ENCODE measurements at regions not wholly inside any gene's neighbourhood (a gene's known extent, or its start where the extent isn't known, plus 50 kb on each side); places are given as distances from the start of the nearest gene placed in this dataset.

DNA sequence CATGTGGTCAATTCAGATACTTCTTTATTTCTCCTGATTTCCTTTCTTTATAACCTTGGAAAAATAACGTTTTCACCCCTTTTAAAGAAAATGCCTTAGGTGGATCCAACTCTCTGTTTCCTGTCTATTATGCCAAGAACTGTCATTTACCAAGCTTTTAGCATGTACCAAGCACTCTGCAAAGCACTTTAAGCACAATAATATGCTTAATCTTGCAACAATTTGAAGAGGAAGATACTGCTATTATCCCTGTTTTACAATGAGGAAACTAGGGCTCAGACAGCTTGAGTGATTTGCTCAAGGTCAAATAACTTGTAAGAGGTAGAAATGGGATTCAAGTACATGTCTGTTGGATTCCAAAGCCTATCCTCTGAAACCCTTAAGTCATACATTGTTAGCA, 224.8 kb upstream of the IL12B start:
- H3K36me3 ChIP-seq (ENCODE audit: control insufficient read depth, insufficient read depth, low read length), result no peaks in the 10 kb centered on the region
- no peaks in the 10 kb centered on the region for H3K4me1 Mint-ChIP-seq
- no peak overlapping the region for H3K4me3 Mint-ChIP-seq
- H3K9me3 ChIP-seq (ENCODE audit: control insufficient read depth in 2 of 2, low read length in 2 of 2), result no peaks in the 10 kb centered on the region
- H3K27me3 ChIP-seq (ENCODE audit: control insufficient read depth, insufficient read depth, low read length), result no peaks in the 10 kb centered on the region
- H3K27ac ChIP-seq (ENCODE audit: insufficient read depth, low read length, poor library complexity, severe bottlenecking), result no peak overlapping the region
- H3K4me1 ChIP-seq (ENCODE audit: control insufficient read depth, insufficient read depth, low read length, poor library complexity, severe bottlenecking), result no peaks in the 10 kb centered on the region
- ATAC-seq (ENCODE audit: low read depth in 2 of 2) (no peak), DNase-seq (no peak)
- peaks cover 4% of the 10 kb centered on the region for H3K27me3 Mint-ChIP-seq
- no peaks in the 10 kb centered on the region for H3K36me3 Mint-ChIP-seq
- no peak overlapping the region for H3K27ac Mint-ChIP-seq
- peaks cover 0 to 1% (median 0%) of the 10 kb centered on the region in 7 donors for H3K9me3 Mint-ChIP-seq
- H3K4me3 ChIP-seq (ENCODE audit: low read depth, low read length), result no peak overlapping the region

DNA sequence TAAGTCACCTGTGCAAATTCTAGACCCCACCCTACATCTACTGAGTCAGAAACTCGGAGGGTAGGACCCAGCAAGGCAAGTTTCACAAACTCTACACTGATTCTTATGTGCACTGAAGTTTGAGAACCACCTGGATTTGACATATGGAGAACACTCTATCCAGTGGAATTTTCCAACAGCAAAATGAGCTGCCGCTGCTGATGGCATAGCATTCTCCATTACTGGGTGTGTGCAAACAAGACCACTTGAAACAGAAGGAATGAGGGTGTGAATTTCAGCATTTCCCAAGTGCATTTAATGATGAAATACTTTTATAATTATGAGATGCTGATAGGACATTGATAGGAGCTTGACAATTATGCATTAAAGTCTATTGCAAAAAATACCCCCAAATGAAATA, 229.1 kb upstream of the IL12B start:
- no peak overlapping the region for H3K4me3 Mint-ChIP-seq
- peaks cover 8% of the 10 kb centered on the region for H3K27me3 Mint-ChIP-seq
- no peak overlapping the region for H3K27ac ChIP-seq (ENCODE audit: insufficient read depth, low read length, poor library complexity, severe bottlenecking)
- H3K9me3 ChIP-seq (ENCODE audit: control insufficient read depth in 2 of 2, low read length in 2 of 2), result no peaks in the 10 kb centered on the region
- ATAC-seq (ENCODE audit: low read depth in 2 of 2) (no peak), DNase-seq (no peak)
- no peaks in the 10 kb centered on the region for H3K36me3 Mint-ChIP-seq
- no peak overlapping the region for H3K4me3 ChIP-seq (ENCODE audit: low read depth, low read length)
- H3K4me1 ChIP-seq (ENCODE audit: control insufficient read depth, insufficient read depth, low read length, poor library complexity, severe bottlenecking), result no peaks in the 10 kb centered on the region
- H3K27me3 ChIP-seq (ENCODE audit: control insufficient read depth, insufficient read depth, low read length), result no peaks in the 10 kb centered on the region
- H3K36me3 ChIP-seq (ENCODE audit: control insufficient read depth, insufficient read depth, low read length), result no peaks in the 10 kb centered on the region
- H3K4me1 Mint-ChIP-seq, result no peaks in the 10 kb centered on the region
- H3K9me3 Mint-ChIP-seq, result no peaks in the 10 kb centered on the region
- no peak overlapping the region for H3K27ac Mint-ChIP-seq

DNA sequence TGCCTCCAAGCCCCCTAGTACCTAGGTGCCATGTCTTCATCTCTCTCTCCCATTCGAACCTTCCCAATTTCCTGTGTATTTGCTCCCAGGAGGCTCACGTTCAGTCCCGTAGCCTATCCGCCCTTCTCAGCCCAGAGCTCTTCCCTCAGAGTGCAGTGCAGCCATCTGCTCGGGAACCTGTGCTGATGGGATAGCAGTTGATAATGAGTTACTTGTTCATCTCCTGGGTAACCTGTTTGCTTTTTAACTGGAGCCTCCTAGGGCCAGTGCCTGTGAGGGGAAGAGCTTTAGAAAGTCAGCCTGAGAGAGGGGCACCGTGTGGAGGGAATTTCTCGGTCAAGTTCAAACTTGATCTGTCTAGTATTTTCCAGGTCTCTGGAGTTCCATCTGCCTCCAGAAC, 229.8 kb upstream of the IL12B start:
- no peak for ATAC-seq (ENCODE audit: low read depth in 2 of 2)
- no peaks in the 10 kb centered on the region for H3K9me3 Mint-ChIP-seq
- no peak overlapping the region for H3K27ac Mint-ChIP-seq
- no peak overlapping the region for H3K27ac ChIP-seq (ENCODE audit: insufficient read depth, low read length, poor library complexity, severe bottlenecking)
- no peak for DNase-seq
- H3K4me3 Mint-ChIP-seq, result no peak overlapping the region
- H3K4me1 Mint-ChIP-seq, result no peaks in the 10 kb centered on the region
- no peaks in the 10 kb centered on the region for H3K9me3 ChIP-seq (ENCODE audit: control insufficient read depth in 2 of 2, low read length in 2 of 2)
- H3K4me1 ChIP-seq (ENCODE audit: control insufficient read depth, insufficient read depth, low read length, poor library complexity, severe bottlenecking), result no peaks in the 10 kb centered on the region
- peaks cover 8% of the 10 kb centered on the region for H3K27me3 Mint-ChIP-seq
- no peaks in the 10 kb centered on the region for H3K36me3 Mint-ChIP-seq
- no peak overlapping the region for H3K4me3 ChIP-seq (ENCODE audit: low read depth, low read length)
- H3K36me3 ChIP-seq (ENCODE audit: control insufficient read depth, insufficient read depth, low read length), result no peaks in the 10 kb centered on the region
- no peaks in the 10 kb centered on the region for H3K27me3 ChIP-seq (ENCODE audit: control insufficient read depth, insufficient read depth, low read length)

DNA sequence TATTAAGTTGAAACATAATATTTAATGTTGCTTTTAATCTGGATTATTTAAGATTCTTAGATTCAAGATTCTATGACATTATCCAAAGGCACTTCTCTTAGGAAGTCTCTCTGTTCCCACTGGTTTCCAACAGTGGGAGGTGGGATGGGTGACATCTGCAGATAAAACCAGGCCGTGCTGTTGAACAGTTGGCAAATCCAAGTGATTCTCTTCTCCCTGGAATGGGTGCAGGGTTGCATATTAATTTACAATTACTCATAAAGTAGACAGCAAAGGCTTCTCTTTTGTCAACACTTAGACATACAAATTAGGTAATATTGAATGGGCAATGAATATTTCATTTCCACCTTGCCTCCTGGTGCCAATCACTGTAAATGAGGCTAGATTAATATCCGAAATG, 233.7 kb upstream of the IL12B start:
- no peak overlapping the region for H3K4me3 Mint-ChIP-seq
- H3K36me3 ChIP-seq (ENCODE audit: control insufficient read depth, insufficient read depth, low read length), result no peaks in the 10 kb centered on the region
- H3K27ac Mint-ChIP-seq, result no peak overlapping the region
- no peak overlapping the region for H3K27ac ChIP-seq (ENCODE audit: insufficient read depth, low read length, poor library complexity, severe bottlenecking)
- H3K9me3 ChIP-seq (ENCODE audit: control insufficient read depth in 2 of 2, low read length in 2 of 2), result no peaks in the 10 kb centered on the region
- peaks cover 9% of the 10 kb centered on the region for H3K27me3 Mint-ChIP-seq
- no peaks in the 10 kb centered on the region for H3K27me3 ChIP-seq (ENCODE audit: control insufficient read depth, insufficient read depth, low read length)
- no peaks in the 10 kb centered on the region for H3K4me1 Mint-ChIP-seq
- no peaks in the 10 kb centered on the region for H3K9me3 Mint-ChIP-seq
- no peak for ATAC-seq (ENCODE audit: low read depth in 2 of 2)
- H3K4me3 ChIP-seq (ENCODE audit: low read depth, low read length), result no peak overlapping the region
- no peaks in the 10 kb centered on the region for H3K36me3 Mint-ChIP-seq
- DNase-seq, result no peak
- no peaks in the 10 kb centered on the region for H3K4me1 ChIP-seq (ENCODE audit: control insufficient read depth, insufficient read depth, low read length, poor library complexity, severe bottlenecking)

DNA sequence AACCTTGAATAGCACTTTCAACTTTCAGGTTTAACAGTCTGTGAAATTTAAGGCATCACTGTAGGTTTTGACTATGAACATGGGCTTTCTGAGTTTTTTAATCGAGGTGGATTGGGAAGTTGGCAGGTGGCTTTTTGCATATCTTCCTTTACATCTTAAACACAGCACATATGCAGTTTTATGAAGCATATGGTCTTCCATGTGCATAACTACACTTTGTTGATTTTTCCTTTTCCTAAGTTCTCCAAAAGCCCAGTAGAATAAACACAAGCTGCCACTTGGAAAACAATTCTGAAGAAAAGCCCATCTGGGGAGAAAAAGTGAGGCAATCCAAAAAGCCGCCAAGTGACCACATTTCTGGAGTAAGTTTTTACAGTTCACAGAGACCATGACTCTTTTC, 236.5 kb upstream of the IL12B start:
- Mint-ChIP-seq H3K9me3 (no peaks in the 10 kb centered on the region), H3K27ac (no peak overlapping the region), H3K4me3 (no peak overlapping the region), H3K4me1 (no peaks in the 10 kb centered on the region), H3K36me3 (no peaks in the 10 kb centered on the region), H3K27me3 (peaks cover 5% of the 10 kb centered on the region)
- Histone ChIP-seq H3K36me3 (ENCODE audit: control insufficient read depth, insufficient read depth, low read length) (no peaks in the 10 kb centered on the region), H3K27ac (ENCODE audit: insufficient read depth, low read length, poor library complexity, severe bottlenecking) (no peak overlapping the region), H3K4me3 (ENCODE audit: low read depth, low read length) (no peak overlapping the region), H3K27me3 (ENCODE audit: control insufficient read depth, insufficient read depth, low read length) (no peaks in the 10 kb centered on the region), H3K4me1 (ENCODE audit: control insufficient read depth, insufficient read depth, low read length, poor library complexity, severe bottlenecking) (no peaks in the 10 kb centered on the region), H3K9me3 (ENCODE audit: control insufficient read depth in 2 of 2, low read length in 2 of 2) (no peaks in the 10 kb centered on the region)
- ATAC-seq (ENCODE audit: low read depth in 2 of 2) (no peak), DNase-seq (no peak)

DNA sequence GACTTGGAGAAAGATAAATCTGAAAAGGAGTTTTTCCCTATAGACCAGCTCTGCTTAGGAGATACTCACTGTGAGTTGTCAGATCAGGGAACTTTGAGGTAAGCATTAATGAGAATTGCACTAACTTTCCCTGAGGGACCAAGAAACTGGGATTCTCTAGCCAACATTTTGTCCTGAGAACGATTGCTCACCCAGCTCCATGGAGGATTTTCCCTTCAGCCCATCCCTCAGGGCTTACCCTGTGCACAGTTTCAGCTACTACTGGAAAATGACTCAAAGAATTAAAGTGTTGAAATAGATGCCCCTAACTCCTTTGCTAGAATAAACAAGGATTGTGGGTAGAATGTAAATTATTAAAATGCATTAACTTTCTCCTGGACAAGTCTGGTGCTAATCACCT, 237.2 kb upstream of the IL12B start:
- no peaks in the 10 kb centered on the region for H3K4me1 ChIP-seq (ENCODE audit: control insufficient read depth, insufficient read depth, low read length, poor library complexity, severe bottlenecking)
- DNase-seq, result no peak
- no peak overlapping the region for H3K27ac Mint-ChIP-seq
- H3K27me3 ChIP-seq (ENCODE audit: control insufficient read depth, insufficient read depth, low read length), result no peaks in the 10 kb centered on the region
- no peaks in the 10 kb centered on the region for H3K9me3 ChIP-seq (ENCODE audit: control insufficient read depth in 2 of 2, low read length in 2 of 2)
- H3K36me3 ChIP-seq (ENCODE audit: control insufficient read depth, insufficient read depth, low read length), result no peaks in the 10 kb centered on the region
- no peak overlapping the region for H3K27ac ChIP-seq (ENCODE audit: insufficient read depth, low read length, poor library complexity, severe bottlenecking)
- H3K9me3 Mint-ChIP-seq, result no peaks in the 10 kb centered on the region
- no peak for ATAC-seq (ENCODE audit: low read depth in 2 of 2)
- H3K4me3 ChIP-seq (ENCODE audit: low read depth, low read length), result no peak overlapping the region
- no peaks in the 10 kb centered on the region for H3K4me1 Mint-ChIP-seq
- peaks cover 5% of the 10 kb centered on the region for H3K27me3 Mint-ChIP-seq
- H3K36me3 Mint-ChIP-seq, result no peaks in the 10 kb centered on the region
- H3K4me3 Mint-ChIP-seq, result no peak overlapping the region

DNA sequence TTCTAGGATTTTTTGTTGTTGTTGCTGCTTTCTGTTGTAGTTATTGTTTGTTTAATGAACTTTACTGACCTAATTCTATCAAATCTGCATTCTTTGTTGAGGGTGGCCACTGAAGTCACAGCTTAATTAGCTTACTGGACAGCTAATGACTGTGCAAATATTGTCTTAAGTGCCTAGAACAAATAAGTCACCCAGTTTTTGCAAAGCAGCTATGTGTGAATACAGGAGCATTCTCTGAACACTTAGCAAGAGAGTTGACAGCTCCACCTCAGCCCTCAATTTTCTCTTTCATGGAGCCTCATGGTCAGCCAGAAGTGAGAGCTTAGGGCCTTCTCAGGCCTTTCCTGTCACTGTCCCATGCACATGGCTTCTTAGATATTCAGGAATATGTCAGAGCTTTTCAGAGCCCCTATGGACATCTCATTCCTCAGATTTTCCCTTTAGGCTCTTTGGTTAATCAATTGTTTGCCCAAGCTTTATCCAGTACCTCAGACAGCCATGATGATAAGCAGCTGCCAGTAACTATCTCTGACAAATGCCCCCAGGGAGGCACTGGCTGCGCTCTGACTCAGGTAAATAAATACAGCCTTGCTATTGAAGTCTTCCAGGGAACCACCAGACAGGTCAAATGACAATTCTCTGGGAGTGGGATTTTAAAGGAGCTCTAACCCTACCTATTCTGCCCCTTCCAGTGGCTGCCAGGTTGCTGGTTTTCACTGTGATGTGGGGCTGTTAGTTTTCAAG, 241.4 kb upstream of the IL12B start:
- no peaks in the 10 kb centered on the region for H3K27me3 Mint-ChIP-seq
- ATAC-seq (ENCODE audit: low read depth in 2 of 2) (no peak), DNase-seq (no peak)
- H3K27ac ChIP-seq (ENCODE audit: insufficient read depth, low read length, poor library complexity, severe bottlenecking), result no peak overlapping the region
- H3K36me3 Mint-ChIP-seq, result no peaks in the 10 kb centered on the region
- no peaks in the 10 kb centered on the region for H3K4me1 ChIP-seq (ENCODE audit: control insufficient read depth, insufficient read depth, low read length, poor library complexity, severe bottlenecking)
- no peak overlapping the region for H3K4me3 ChIP-seq (ENCODE audit: low read depth, low read length)
- peaks cover 0 to 4% (median 0%) of the 10 kb centered on the region in 7 donors for H3K9me3 Mint-ChIP-seq
- H3K36me3 ChIP-seq (ENCODE audit: control insufficient read depth, insufficient read depth, low read length), result no peaks in the 10 kb centered on the region
- no peaks in the 10 kb centered on the region for H3K4me1 Mint-ChIP-seq
- no peak overlapping the region for H3K4me3 Mint-ChIP-seq
- peaks cover 1% of the 10 kb centered on the region for H3K27me3 ChIP-seq (ENCODE audit: control insufficient read depth, insufficient read depth, low read length)
- no peak overlapping the region for H3K27ac Mint-ChIP-seq
- no peaks in the 10 kb centered on the region for H3K9me3 ChIP-seq (ENCODE audit: control insufficient read depth in 2 of 2, low read length in 2 of 2)

DNA sequence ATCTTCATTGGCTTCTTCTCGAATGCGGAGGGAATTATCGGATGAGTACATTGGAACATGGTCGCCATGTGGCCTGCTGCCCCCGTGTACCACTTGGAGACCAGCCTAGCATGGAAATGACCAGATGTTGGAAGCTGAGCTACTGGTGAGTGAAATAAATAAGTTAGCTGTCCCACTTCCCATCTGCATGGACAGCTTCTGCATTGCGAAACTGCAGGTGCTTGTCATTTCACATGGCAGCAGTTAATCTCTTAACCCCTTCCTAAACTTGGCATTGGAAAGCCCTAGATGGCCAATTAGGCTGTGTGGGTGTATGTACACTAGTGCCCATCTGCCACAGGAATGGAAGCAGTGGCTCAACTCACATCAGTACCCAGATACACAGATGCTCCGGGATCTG, 246.6 kb upstream of the IL12B start:
- peaks cover 1% of the 10 kb centered on the region for H3K27me3 ChIP-seq (ENCODE audit: control insufficient read depth, insufficient read depth, low read length)
- Mint-ChIP-seq H3K4me3 (no peak overlapping the region), H3K27me3 (peaks cover 9% of the 10 kb centered on the region), H3K4me1 (no peaks in the 10 kb centered on the region), H3K9me3 (peaks cover 0 to 4% (median 0%) of the 10 kb centered on the region in 7 donors), H3K36me3 (no peaks in the 10 kb centered on the region), H3K27ac (no peak overlapping the region)
- DNase-seq, result no peak
- ATAC-seq (ENCODE audit: low read depth in 2 of 2), result no peak
- no peaks in the 10 kb centered on the region for H3K36me3 ChIP-seq (ENCODE audit: control insufficient read depth, insufficient read depth, low read length)
- no peak overlapping the region for H3K4me3 ChIP-seq (ENCODE audit: low read depth, low read length)
- H3K27ac ChIP-seq (ENCODE audit: insufficient read depth, low read length, poor library complexity, severe bottlenecking), result no peak overlapping the region
- no peaks in the 10 kb centered on the region for H3K4me1 ChIP-seq (ENCODE audit: control insufficient read depth, insufficient read depth, low read length, poor library complexity, severe bottlenecking)
- H3K9me3 ChIP-seq (ENCODE audit: control insufficient read depth in 2 of 2, low read length in 2 of 2), result no peaks in the 10 kb centered on the region

Measured in CD4-positive, CD25-positive, alpha-beta regulatory T cell (primary cell).